ENCODE measurements at regions not wholly inside any gene's neighbourhood (a gene's known extent, or its start where the extent isn't known, plus 50 kb on each side); places are given as distances from the start of the nearest gene placed in this dataset.

DNA sequence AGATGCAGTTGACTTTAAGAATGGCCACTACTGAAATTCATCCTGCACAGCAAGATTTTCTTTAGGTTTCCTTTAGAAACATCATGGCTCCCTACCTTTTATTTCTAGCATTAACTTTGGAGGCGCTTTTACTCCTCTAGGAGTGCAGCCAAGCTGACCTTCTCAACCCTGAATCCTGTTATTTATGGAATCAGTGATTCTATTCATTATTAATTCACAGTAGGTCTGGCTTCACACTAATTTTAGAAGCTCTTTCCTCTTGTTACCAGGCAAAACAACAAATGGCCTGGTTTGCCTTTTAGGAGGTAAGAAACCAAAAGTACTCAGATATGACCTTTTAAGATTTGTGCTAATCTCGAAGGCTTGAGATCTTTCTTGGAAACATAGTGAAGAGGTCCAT, 93.0 kb upstream of the PELI1 start:
- no peaks in the 10 kb centered on the region for H3K9me3 ChIP-seq (ENCODE audit: control insufficient read depth, low read depth, low read length)
- H3K9me1 ChIP-seq (ENCODE audit: control insufficient read depth, extremely low read depth, insufficient read depth, low read length), result no peaks in the 10 kb centered on the region
- no peak overlapping the region for H3K4me3 ChIP-seq (ENCODE audit: control insufficient read depth in 2 of 3, extremely low read depth in 1 of 3, insufficient read depth in 2 of 3, low read depth in 1 of 3, low read length in 3 of 3)
- H3K36me3 ChIP-seq (ENCODE audit: control insufficient read depth in 2 of 2, extremely low read depth in 1 of 2, insufficient read depth in 2 of 2, low read length in 2 of 2), result no peaks in the 10 kb centered on the region
- no peak for FAIRE-seq
- no peak overlapping the region for H2AFZ ChIP-seq (ENCODE audit: control insufficient read depth, low read length)
- peaks cover 9% of the 10 kb centered on the region for H3K4me1 ChIP-seq (ENCODE audit: control insufficient read depth, extremely low read depth, insufficient read depth, low read length)
- H3K9ac ChIP-seq (ENCODE audit: control insufficient read depth, extremely low read depth, insufficient read depth, low read length), result no peak overlapping the region
- dilution Hi-C loops (cut with MboI; ENCODE audit: extremely low pct_ligation_motif_present, low sequenced_read_pairs), result no loop called here
- no peak overlapping the region for H3K4me2 ChIP-seq (ENCODE audit: control insufficient read depth, extremely low read depth, insufficient read depth, low read depth, low read length)
- no peaks in the 10 kb centered on the region for H3K27me3 ChIP-seq (ENCODE audit: control insufficient read depth, extremely low read depth, insufficient read depth, low read length)
- H4K20me1 ChIP-seq (ENCODE audit: control insufficient read depth, extremely low read depth, insufficient read depth, low read length), result no peaks in the 10 kb centered on the region
- H3K27ac ChIP-seq (ENCODE audit: control insufficient read depth, insufficient read depth, low read length), result no peak overlapping the region
- H3K79me2 ChIP-seq (ENCODE audit: control insufficient read depth, insufficient read depth, low read length), result no peaks in the 10 kb centered on the region
- DNase-seq (ENCODE audit: low read depth, low spot score), result no peak
- no peak for TF ChIP-seq EZH2 (IDR thresholded peaks at IDR 0.05; ENCODE audit: low read length)
- TF ChIP-seq, protein P1, sequence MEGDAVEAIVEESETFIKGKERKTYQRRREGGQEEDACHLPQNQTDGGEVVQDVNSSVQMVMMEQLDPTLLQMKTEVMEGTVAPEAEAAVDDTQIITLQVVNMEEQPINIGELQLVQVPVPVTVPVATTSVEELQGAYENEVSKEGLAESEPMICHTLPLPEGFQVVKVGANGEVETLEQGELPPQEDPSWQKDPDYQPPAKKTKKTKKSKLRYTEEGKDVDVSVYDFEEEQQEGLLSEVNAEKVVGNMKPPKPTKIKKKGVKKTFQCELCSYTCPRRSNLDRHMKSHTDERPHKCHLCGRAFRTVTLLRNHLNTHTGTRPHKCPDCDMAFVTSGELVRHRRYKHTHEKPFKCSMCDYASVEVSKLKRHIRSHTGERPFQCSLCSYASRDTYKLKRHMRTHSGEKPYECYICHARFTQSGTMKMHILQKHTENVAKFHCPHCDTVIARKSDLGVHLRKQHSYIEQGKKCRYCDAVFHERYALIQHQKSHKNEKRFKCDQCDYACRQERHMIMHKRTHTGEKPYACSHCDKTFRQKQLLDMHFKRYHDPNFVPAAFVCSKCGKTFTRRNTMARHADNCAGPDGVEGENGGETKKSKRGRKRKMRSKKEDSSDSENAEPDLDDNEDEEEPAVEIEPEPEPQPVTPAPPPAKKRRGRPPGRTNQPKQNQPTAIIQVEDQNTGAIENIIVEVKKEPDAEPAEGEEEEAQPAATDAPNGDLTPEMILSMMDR (optimal IDR thresholded peaks at IDR 0.05 in 1 of 3, IDR thresholded peaks at IDR 0.05 in 1 of 3, conservative IDR thresholded peaks at IDR 0.05 in 1 of 3; ENCODE audit: extremely low read depth in 1 of 3, insufficient read depth in 2 of 3, low read length in 3 of 3), result no peak

DNA sequence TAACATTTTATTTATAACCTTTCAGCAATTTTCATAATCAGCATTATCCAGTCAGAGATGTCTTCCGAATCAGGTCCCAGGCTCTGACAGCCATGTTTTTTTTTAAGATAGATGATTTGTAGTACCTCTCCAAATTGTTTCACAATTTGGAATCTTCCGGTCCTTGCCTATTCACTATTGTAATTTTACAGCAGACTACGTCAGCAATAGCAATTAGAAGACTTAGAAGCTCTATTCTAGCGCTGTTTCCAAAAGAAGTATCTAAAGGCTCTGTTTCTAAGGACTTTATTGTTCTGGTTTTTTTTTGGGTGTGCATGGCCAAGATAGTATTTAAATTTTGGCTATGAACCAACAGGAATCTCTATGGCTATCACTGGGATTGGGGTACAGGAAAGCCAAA, 94.6 kb upstream of the PELI1 start:
- Histone ChIP-seq H3K4me3 (ENCODE audit: control insufficient read depth in 2 of 3, extremely low read depth in 1 of 3, insufficient read depth in 2 of 3, low read depth in 1 of 3, low read length in 3 of 3) (no peak overlapping the region), H4K20me1 (ENCODE audit: control insufficient read depth, extremely low read depth, insufficient read depth, low read length) (no peaks in the 10 kb centered on the region), H3K27me3 (ENCODE audit: control insufficient read depth, extremely low read depth, insufficient read depth, low read length) (no peaks in the 10 kb centered on the region), H3K9ac (ENCODE audit: control insufficient read depth, extremely low read depth, insufficient read depth, low read length) (no peak overlapping the region), H3K27ac (ENCODE audit: control insufficient read depth, insufficient read depth, low read length) (no peak overlapping the region), H3K4me1 (ENCODE audit: control insufficient read depth, extremely low read depth, insufficient read depth, low read length) (peaks cover 18% of the 10 kb centered on the region), H3K79me2 (ENCODE audit: control insufficient read depth, insufficient read depth, low read length) (no peaks in the 10 kb centered on the region), H3K9me3 (ENCODE audit: control insufficient read depth, low read depth, low read length) (no peaks in the 10 kb centered on the region), H3K36me3 (ENCODE audit: control insufficient read depth in 2 of 2, extremely low read depth in 1 of 2, insufficient read depth in 2 of 2, low read length in 2 of 2) (no peaks in the 10 kb centered on the region), H3K9me1 (ENCODE audit: control insufficient read depth, extremely low read depth, insufficient read depth, low read length) (no peaks in the 10 kb centered on the region), H2AFZ (ENCODE audit: control insufficient read depth, low read length) (no peak overlapping the region), H3K4me2 (ENCODE audit: control insufficient read depth, extremely low read depth, insufficient read depth, low read depth, low read length) (no peak overlapping the region)
- DNase-seq (ENCODE audit: low read depth, low spot score) (no peak), FAIRE-seq (no peak)
- TF ChIP-seq EZH2 (IDR thresholded peaks at IDR 0.05; ENCODE audit: low read length), result no peak
- TF ChIP-seq, protein P1 (optimal IDR thresholded peaks at IDR 0.05 in 1 of 3, IDR thresholded peaks at IDR 0.05 in 1 of 3, conservative IDR thresholded peaks at IDR 0.05 in 1 of 3; ENCODE audit: extremely low read depth in 1 of 3, insufficient read depth in 2 of 3, low read length in 3 of 3), result no peak
- dilution Hi-C loops (cut with MboI; ENCODE audit: extremely low pct_ligation_motif_present, low sequenced_read_pairs), result no loop called here
